MM.1S (cell line): ENCODE measurements at regions not wholly inside any gene's neighbourhood (a gene's known extent, or its start where the extent isn't known, plus 50 kb on each side); places are given as distances from the start of the nearest gene placed in this dataset.
"Not testable (repeated sequence)": the region's sequence is repeated elsewhere in the genome, so short reads cannot be mapped to it uniquely, and the experiment has no call there.

ENCODE experiments used
- DNase-seq: peaks from one replicate; pipeline ENCODE4 v3.0.0-alpha.2; 2015
- H2AFZ ChIP-seq: fragments of 300-600 bp; sonication (generic); 2 replicates; pipeline ENCODE4 v1.6.0; 2016; ENCODE audit warnings: antibody characterized with exemption, low read length
- H3F3A ChIP-seq: fragments of 300-600 bp; sonication (generic); 2 replicates; pipeline ENCODE4 v1.6.1; 2016; ENCODE audit warnings: mild to moderate bottlenecking, antibody characterized with exemption, low read length, moderate library complexity, mixed read lengths; ENCODE audit not compliant: insufficient read depth
- H3K27ac ChIP-seq: fragments of 300-600 bp; sonication (generic); 2 replicates; pipeline ENCODE4 v1.5.1; 2016; ENCODE audit warnings: mild to moderate bottlenecking, low read length
- H3K27me3 ChIP-seq: fragments of 300-600 bp; sonication (generic); replicated peaks from 2 replicates; pipeline ENCODE4 v1.6.0; 2016; ENCODE audit warnings: low read length; ENCODE audit not compliant: insufficient read depth
- H3K36me3 ChIP-seq: fragments of 300-600 bp; sonication (generic); replicated peaks from 2 replicates; pipeline ENCODE4 v1.6.1; 2016; ENCODE audit warnings: mild to moderate bottlenecking, low read length, mixed read lengths; ENCODE audit not compliant: insufficient read depth
- H3K4me1 ChIP-seq: fragments of 300-600 bp; sonication (generic); 2 replicates; pipeline ENCODE4 v1.6.1; 2016; ENCODE audit warnings: low read length, mixed read lengths
- H3K4me2 ChIP-seq: fragments of 300-600 bp; sonication (generic); 2 replicates; pipeline ENCODE4 v1.6.0; 2016; ENCODE audit warnings: low read depth, low read length
- H3K4me3 ChIP-seq: fragments of 300-600 bp; sonication (generic); 2 replicates; pipeline ENCODE4 v1.5.1; 2016; ENCODE audit warnings: low read length, mixed read lengths
- H3K79me2 ChIP-seq: fragments of 300-600 bp; sonication (generic); 2 replicates; pipeline ENCODE4 v1.6.1; 2016; ENCODE audit warnings: mixed run types, low read length, mixed read lengths
- H3K9ac ChIP-seq: fragments of 300-600 bp; sonication (generic); 2 replicates; pipeline ENCODE4 v1.6.1; 2016; ENCODE audit warnings: low read length, mixed read lengths
- H3K9me2 ChIP-seq: fragments of 300-600 bp; sonication (generic); replicated peaks from 2 replicates; pipeline ENCODE4 v1.6.1; 2016; ENCODE audit warnings: mild to moderate bottlenecking, low read length, mixed read lengths; ENCODE audit not compliant: insufficient read depth
- H3K9me3 ChIP-seq: fragments of 300-600 bp; sonication (generic); replicated peaks from 2 replicates; pipeline ENCODE4 v1.6.1; 2016; ENCODE audit warnings: mild to moderate bottlenecking, low read length, mixed read lengths; ENCODE audit not compliant: insufficient read depth
- H4K20me1 ChIP-seq: fragments of 300-600 bp; sonication (generic); 2 replicates; pipeline ENCODE4 v1.6.1; 2016; ENCODE audit warnings: mild to moderate bottlenecking, low read length, moderate library complexity, mixed read lengths; ENCODE audit not compliant: insufficient read depth
- EZH2 ChIP-seq: fragments of 300-600 bp; sonication (generic); optimal IDR thresholded peaks from 2 replicates; pipeline ENCODE3; 2017; ENCODE audit warnings: low read depth, mild to moderate bottlenecking, antibody characterized with exemption, low read length, mixed read lengths
- EZH2phosphoT487 ChIP-seq: fragments of 300-600 bp; sonication (generic); IDR thresholded peaks from 2 replicates; pipeline ENCODE4 v1.6.1; 2018; ENCODE audit warnings: antibody characterized with exemption, low read length
- TF ChIP-seq, protein P1 (sequence below): fragments of 300-600 bp; sonication (generic); IDR thresholded peaks from 2 replicates; pipeline ENCODE4 v1.5.1; 2016; ENCODE audit warnings: antibody characterized with exemption, low read length, mixed read lengths

DNA sequence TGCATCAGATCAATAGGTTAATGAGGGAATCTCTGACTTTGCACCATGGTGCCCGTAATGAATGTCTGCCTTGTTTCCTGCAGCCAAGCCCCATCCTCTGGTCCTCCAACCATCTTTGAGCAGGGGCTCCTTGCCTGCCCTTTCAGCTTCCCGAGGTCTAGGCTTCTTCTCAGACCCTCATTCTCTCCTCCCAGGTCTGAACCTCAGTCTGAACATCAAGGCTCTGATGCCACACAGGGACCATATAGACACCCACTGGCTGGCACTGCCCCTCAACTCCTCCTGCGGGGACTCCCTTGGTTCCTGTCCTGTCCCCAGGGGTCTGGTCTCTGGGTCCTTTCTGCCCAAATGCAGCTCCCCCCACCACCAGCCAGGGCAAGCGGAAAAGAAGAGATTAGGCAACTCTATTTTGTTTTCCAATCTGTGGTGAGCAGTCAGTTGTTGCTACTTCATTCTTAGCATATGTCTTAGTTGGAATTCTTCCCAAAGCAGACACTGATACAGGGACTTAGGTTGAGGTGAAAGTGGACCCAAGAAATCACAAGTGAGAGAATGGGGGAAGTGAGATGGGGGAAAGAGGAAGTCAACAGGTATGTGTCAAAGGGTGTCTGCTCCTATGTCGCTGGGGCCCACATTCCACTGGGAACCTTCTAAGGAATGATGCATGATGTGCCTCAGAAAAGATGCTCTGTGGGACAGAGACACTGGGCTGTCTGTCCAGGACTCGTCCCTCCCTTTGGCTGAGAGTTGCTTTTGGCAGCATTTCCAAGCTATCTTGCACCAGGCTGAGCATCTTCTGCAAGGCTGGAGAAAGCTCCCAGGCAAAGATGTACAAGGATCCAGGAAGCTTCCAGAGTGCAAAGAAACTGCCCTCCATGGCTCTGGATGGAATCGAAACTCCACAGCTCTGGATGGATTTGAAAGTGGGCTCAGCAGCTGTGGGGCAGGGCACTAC is 1096.5 kb upstream of the TMEM132C start:
- H3K27me3 ChIP-seq, result no peaks in the 10 kb centered on the region
- H3K4me1 ChIP-seq, result no peaks in the 10 kb centered on the region
- H3K79me2 ChIP-seq, result no peaks in the 10 kb centered on the region
- no peak overlapping the region for H3K4me2 ChIP-seq
- no peaks in the 10 kb centered on the region for H3K36me3 ChIP-seq
- H3K4me3 ChIP-seq, result no peak overlapping the region
- no peak for TF ChIP-seq EZH2phosphoT487
- TF ChIP-seq, protein P1, sequence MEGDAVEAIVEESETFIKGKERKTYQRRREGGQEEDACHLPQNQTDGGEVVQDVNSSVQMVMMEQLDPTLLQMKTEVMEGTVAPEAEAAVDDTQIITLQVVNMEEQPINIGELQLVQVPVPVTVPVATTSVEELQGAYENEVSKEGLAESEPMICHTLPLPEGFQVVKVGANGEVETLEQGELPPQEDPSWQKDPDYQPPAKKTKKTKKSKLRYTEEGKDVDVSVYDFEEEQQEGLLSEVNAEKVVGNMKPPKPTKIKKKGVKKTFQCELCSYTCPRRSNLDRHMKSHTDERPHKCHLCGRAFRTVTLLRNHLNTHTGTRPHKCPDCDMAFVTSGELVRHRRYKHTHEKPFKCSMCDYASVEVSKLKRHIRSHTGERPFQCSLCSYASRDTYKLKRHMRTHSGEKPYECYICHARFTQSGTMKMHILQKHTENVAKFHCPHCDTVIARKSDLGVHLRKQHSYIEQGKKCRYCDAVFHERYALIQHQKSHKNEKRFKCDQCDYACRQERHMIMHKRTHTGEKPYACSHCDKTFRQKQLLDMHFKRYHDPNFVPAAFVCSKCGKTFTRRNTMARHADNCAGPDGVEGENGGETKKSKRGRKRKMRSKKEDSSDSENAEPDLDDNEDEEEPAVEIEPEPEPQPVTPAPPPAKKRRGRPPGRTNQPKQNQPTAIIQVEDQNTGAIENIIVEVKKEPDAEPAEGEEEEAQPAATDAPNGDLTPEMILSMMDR, result no peak
- TF ChIP-seq EZH2, result no peak
- H3K9ac ChIP-seq, result no peak overlapping the region
- no peak overlapping the region for H3K27ac ChIP-seq
- H4K20me1 ChIP-seq, result no peaks in the 10 kb centered on the region
- H3K9me2 ChIP-seq, result no peaks in the 10 kb centered on the region
- H3F3A ChIP-seq, result no peaks in the 10 kb centered on the region
- H2AFZ ChIP-seq, result no peak overlapping the region
- DNase-seq, result no peak
- no peaks in the 10 kb centered on the region for H3K9me3 ChIP-seq

DNA sequence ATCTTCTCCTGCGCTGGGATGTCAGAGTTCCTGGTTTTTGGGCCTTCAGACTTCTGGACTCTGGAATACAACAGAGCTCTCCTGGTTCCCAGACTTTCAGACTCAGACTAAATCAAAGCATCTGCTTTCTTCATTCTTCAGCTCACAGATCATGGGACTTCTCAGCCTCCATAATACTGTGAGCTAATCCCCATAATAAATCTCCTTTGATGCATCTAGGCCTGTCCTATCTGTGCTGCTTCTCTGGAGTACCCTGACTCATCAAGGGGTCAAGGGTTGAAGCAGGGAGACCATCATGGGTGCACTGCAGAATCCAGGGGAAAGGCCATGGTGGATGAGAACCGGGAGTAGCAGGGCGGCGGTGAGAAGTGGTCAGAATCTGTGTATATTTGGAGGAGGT is 1094.1 kb upstream of the TMEM132C start:
- no peak for TF ChIP-seq EZH2phosphoT487
- no peak for TF ChIP-seq EZH2
- TF ChIP-seq, protein P1, result no peak
- Histone ChIP-seq H4K20me1 (no peaks in the 10 kb centered on the region), H3K4me3 (no peak overlapping the region), H3K9me2 (no peaks in the 10 kb centered on the region), H3K36me3 (no peaks in the 10 kb centered on the region), H2AFZ (no peak overlapping the region), H3K4me2 (no peak overlapping the region), H3K27ac (no peak overlapping the region), H3K4me1 (no peaks in the 10 kb centered on the region), H3K9me3 (no peaks in the 10 kb centered on the region), H3K27me3 (no peaks in the 10 kb centered on the region), H3F3A (no peaks in the 10 kb centered on the region), H3K79me2 (no peaks in the 10 kb centered on the region), H3K9ac (no peak overlapping the region)
- no peak for DNase-seq

DNA sequence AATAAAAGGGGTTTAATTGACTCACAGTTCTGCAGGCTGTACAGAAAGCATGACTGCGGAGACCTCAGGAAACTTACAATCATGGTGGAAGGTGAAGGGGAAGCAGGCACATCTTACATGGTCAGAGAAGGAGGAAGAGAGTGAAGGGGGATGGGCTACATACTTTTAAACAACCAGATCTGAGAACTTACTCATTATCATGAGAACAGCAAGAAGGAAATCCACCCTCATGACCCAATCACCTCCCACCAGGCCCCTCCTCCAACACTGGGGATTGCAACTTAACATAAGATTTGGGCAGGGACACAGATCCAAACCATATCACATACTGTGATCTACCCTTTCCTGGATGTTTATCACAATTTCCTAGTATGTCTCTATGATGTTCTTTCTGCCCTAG is 1093.0 kb upstream of the TMEM132C start:
- H3K9me3 ChIP-seq, H3K79me2 ChIP-seq, H3K9ac ChIP-seq, H3K27ac ChIP-seq, H3K4me2 ChIP-seq, H3K4me1 ChIP-seq, H3K4me3 ChIP-seq, H2AFZ ChIP-seq, H4K20me1 ChIP-seq, H3F3A ChIP-seq, H3K36me3 ChIP-seq, H3K27me3 ChIP-seq, DNase-seq, H3K9me2 ChIP-seq: not testable (repeated sequence)

DNA sequence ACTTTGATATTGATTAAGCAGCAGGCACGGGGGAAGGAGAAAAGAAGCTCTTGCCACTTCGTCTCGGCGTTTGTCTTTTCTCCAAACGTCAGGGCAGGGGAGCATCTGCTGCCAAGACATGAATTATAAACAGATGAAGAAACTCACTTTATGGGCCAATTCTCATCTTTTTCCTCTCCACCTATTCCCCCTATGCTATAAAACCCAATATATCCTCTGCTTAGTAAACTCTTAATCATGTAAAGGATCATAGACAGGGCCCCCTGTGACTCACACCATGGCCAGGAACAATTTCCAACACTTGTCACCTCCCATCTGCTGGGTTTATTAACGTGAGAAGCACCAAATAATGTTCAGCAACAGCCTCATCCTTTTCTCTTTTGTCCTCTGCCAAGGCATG is 1092.1 kb upstream of the TMEM132C start:
- Histone ChIP-seq H3K4me2 (no peak overlapping the region), H3K4me1 (no peaks in the 10 kb centered on the region), H3K4me3 (no peak overlapping the region), H3K27ac (no peak overlapping the region), H3K9ac (no peak overlapping the region), H3K27me3 (no peaks in the 10 kb centered on the region), H3F3A (no peaks in the 10 kb centered on the region), H3K36me3 (no peaks in the 10 kb centered on the region), H3K9me2 (no peaks in the 10 kb centered on the region), H3K9me3 (no peaks in the 10 kb centered on the region), H4K20me1 (no peaks in the 10 kb centered on the region), H3K79me2 (no peaks in the 10 kb centered on the region), H2AFZ (no peak overlapping the region)
- DNase-seq, result no peak
- TF ChIP-seq, protein P1, result no peak
- TF ChIP-seq EZH2, result no peak
- no peak for TF ChIP-seq EZH2phosphoT487
